RWPE2 (cell line): ENCODE measurements at regions not wholly inside any gene's neighbourhood (a gene's known extent, or its start where the extent isn't known, plus 50 kb on each side); places are given as distances from the start of the nearest gene placed in this dataset.

Experiments
- ATAC-seq: fragments of 200-7000 bp; cut with Tn5 transposase; 3 replicates; pipeline ENCODE4 v1.9.1; 2021; ENCODE audit warnings: low read depth
- DNase-seq: peaks from one replicate; pipeline ENCODE4 v3.0.0-alpha.2; 2020; ENCODE audit warnings: low spot score
- H3K27ac ChIP-seq: fragments of 450-650 bp; 2 replicates; pipeline ENCODE4 v1.5.1; 2017; ENCODE audit warnings: mild to moderate bottlenecking; ENCODE audit not compliant: poor library complexity, severe bottlenecking
- H3K27me3 ChIP-seq: fragments of 250-450 bp; sonication (Bioruptor Pico); 2 replicates; pipeline ENCODE4 v1.5.1; 2021; ENCODE audit warnings: mild to moderate bottlenecking, moderate library complexity; ENCODE audit not compliant: insufficient read depth, poor library complexity, severe bottlenecking
- H3K36me3 ChIP-seq: fragments of 250-450 bp; sonication (Bioruptor Pico); 2 replicates; pipeline ENCODE4 v1.5.1; 2020; ENCODE audit warnings: low read depth, mild to moderate bottlenecking, moderate library complexity
- H3K4me1 ChIP-seq: fragments of 250-450 bp; sonication (Bioruptor Pico); 2 replicates; pipeline ENCODE4 v1.5.1; 2021; ENCODE audit warnings: mild to moderate bottlenecking, moderate library complexity; ENCODE audit not compliant: insufficient read depth, poor library complexity, severe bottlenecking
- H3K4me3 ChIP-seq: fragments of 250-450 bp; sonication (Bioruptor Pico); 2 replicates; pipeline ENCODE4 v1.5.1; 2021; ENCODE audit warnings: mild to moderate bottlenecking, moderate library complexity; ENCODE audit not compliant: severe bottlenecking
- H3K9me3 ChIP-seq: fragments of 250-450 bp; sonication (Bioruptor Pico); 2 replicates; pipeline ENCODE4 v1.5.1; 2021; ENCODE audit warnings: mild to moderate bottlenecking, moderate library complexity; ENCODE audit not compliant: severe bottlenecking
- TF ChIP-seq, protein P1 (sequence below): fragments of 450-650 bp; IDR thresholded peaks from one replicate; pipeline ENCODE4 v1.5.1; 2017; ENCODE audit warnings: mild to moderate bottlenecking, moderate library complexity; ENCODE audit not compliant: poor library complexity, severe bottlenecking

DNA sequence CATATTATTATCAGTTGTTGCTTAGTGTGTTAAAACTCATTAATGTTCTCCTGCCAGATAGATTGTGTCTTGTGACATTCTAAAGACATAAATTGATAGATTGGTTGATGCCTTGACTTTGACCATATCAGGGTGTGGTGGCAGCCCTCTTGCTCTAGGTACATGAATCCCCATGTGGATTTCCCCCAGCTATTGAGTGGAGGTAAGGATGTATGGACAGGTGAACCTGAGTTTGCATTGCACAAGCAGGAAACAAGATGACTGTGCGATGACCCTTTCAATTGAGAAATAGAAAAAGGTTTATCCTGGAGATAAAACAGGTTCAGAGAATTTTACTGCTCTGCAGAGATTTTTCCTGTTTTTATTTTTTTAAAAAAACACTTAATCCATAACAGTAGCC, 619.2 kb downstream of the SPRY1 start:
- H3K4me1 ChIP-seq = no peaks in the 10 kb centered on the region
- no peaks in the 10 kb centered on the region for H3K9me3 ChIP-seq
- no peak for DNase-seq
- H3K27me3 ChIP-seq = no peaks in the 10 kb centered on the region
- TF ChIP-seq, protein P1, sequence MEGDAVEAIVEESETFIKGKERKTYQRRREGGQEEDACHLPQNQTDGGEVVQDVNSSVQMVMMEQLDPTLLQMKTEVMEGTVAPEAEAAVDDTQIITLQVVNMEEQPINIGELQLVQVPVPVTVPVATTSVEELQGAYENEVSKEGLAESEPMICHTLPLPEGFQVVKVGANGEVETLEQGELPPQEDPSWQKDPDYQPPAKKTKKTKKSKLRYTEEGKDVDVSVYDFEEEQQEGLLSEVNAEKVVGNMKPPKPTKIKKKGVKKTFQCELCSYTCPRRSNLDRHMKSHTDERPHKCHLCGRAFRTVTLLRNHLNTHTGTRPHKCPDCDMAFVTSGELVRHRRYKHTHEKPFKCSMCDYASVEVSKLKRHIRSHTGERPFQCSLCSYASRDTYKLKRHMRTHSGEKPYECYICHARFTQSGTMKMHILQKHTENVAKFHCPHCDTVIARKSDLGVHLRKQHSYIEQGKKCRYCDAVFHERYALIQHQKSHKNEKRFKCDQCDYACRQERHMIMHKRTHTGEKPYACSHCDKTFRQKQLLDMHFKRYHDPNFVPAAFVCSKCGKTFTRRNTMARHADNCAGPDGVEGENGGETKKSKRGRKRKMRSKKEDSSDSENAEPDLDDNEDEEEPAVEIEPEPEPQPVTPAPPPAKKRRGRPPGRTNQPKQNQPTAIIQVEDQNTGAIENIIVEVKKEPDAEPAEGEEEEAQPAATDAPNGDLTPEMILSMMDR = no peak
- H3K4me3 ChIP-seq = no peak overlapping the region
- ATAC-seq = no peak
- H3K36me3 ChIP-seq = no peaks in the 10 kb centered on the region
- H3K27ac ChIP-seq = no peak overlapping the region

DNA sequence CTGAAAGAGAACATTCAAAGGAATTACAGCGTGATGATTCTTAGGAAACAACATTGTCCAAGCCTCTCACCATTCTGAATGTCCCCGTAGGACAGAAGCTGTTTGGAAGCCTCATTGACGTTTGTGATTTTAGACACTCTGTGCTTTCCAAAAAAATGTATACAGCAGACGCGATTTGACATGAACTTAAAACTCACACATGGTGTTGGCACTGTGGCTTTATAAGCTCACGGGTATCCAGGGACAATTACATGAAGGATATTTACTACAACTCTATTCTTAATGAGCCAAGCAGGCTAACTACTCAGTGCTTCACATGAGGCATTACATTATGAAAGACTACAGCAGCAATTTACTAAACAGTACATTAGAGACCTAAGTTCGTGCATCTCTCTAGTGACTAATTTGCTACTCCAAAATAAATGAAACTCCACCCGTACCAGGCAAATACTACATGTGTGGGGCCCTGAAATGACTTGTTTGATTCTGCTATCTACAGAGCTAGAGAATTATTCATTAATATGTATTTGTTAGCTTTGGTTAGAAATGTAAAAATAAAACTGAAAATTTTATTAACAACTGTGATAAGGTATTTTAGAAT, 620.7 kb downstream of the SPRY1 start:
- ATAC-seq = no peak
- Histone ChIP-seq H3K36me3 (no peaks in the 10 kb centered on the region), H3K9me3 (no peaks in the 10 kb centered on the region), H3K27ac (no peak overlapping the region), H3K27me3 (no peaks in the 10 kb centered on the region), H3K4me3 (no peak overlapping the region), H3K4me1 (no peaks in the 10 kb centered on the region)
- DNase-seq = no peak
- TF ChIP-seq, protein P1 = no peak

DNA sequence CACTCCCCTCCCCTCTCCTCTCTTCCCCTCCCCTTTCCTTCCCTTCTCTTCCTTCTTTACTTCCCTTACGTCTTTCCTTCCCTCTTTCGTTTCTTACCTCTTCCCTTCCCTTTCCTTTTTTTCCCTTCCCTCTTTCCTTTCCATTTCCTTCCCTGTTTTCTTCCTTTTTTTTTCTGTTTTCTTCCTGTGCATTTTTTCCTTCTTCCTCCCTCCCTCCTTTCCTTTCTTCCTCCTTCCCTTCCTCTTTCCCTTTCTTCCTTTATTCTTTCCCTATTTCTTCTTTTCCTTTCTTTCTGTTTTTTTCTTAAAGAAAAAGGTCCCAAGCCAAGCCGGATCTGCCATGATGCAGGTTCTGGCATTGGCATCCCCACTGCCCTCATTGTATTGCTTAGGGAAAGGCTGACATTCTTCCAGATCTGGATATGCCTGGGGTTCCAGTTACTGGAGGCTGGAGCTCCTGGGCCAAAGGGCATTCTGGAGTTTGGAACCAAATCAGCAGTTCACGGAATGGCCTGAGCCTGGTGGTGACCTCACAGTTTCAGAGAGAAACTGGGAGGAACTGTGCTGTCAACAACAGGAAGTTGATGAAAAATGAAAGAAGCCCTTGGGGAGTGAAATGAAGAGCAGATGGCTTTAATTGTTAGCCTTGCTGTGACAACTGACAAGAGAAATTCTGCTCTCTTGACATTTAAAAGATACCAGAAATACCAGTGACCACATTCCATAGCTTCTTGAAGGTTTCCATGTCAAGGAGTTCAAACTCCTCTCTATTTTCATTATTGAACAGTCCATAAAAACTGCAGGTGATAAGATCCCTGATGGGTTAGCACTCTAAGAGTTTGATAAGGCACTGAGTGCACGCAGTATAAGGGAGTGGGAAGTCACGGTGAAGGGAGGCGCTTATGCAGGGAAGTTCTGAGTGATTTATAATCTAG, 622.1 kb downstream of the SPRY1 start:
- Histone ChIP-seq H3K4me1 (no peaks in the 10 kb centered on the region), H3K27me3 (no peaks in the 10 kb centered on the region), H3K36me3 (no peaks in the 10 kb centered on the region), H3K9me3 (no peaks in the 10 kb centered on the region), H3K27ac (no peak overlapping the region), H3K4me3 (no peak overlapping the region)
- no peak for ATAC-seq
- DNase-seq = no peak
- TF ChIP-seq, protein P1 = no peak

DNA sequence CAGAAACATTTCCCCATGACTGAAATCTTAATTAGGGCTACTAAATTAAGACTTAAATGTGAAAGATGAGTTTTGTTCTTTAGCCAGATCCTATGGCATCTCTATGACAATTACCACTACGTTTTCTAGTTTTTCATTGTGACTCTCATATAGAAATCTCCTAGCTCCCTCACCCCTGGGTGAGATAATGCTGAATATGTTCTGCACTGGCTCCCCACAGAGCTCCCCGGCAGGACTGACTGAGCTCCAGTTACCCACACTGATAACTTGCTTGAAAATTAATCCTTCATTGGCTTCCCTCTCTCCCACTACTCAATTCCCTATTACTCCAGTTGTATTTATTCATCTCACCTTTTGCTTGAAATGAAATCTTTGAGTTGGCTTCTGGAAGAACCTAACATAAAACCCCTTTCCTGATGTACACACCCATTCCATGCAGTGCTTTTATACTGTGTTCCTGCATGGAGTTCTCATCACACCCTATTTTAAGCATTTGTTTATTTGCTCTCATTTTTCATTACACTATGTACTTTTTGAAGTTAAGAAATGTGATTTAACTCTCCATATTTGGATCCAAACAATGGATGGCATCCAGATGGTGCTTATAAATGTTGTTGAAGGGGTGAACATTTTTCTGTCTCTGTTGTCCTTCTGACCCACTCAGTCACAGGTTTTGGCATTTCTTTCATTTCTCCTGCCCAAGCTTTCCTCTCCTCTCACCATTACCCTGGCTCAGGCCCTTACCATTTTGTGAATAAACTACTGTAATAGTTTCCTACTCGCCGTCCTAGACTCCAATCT, 623.4 kb downstream of the SPRY1 start:
- no peaks in the 10 kb centered on the region for H3K36me3 ChIP-seq
- H3K4me1 ChIP-seq = no peaks in the 10 kb centered on the region
- TF ChIP-seq, protein P1 = no peak
- no peak overlapping the region for H3K4me3 ChIP-seq
- DNase-seq (no peak), ATAC-seq (no peak)
- H3K27ac ChIP-seq = no peak overlapping the region
- no peaks in the 10 kb centered on the region for H3K9me3 ChIP-seq
- no peaks in the 10 kb centered on the region for H3K27me3 ChIP-seq
